CD14-positive monocyte (primary cell): ENCODE measurements at regions not wholly inside any gene's neighbourhood (a gene's known extent, or its start where the extent isn't known, plus 50 kb on each side); places are given as distances from the start of the nearest gene placed in this dataset.

ENCODE experiments used
- DNase-seq, 3 donors: peaks; one replicate each; pipeline ENCODE4 v3.0.0-alpha.2; 2011 to 2022
- H2AFZ ChIP-seq: 2 replicates; pipeline ENCODE4 v1.6.0; 2012; ENCODE audit warnings: mild to moderate bottlenecking, low read depth, low read length, inconsistent platforms; ENCODE audit not compliant: insufficient read depth, poor library complexity, severe bottlenecking
- H3K27ac ChIP-seq, 2 donors: 1 replicate in 1 of 2; 2 replicates in 1 of 2; pipeline ENCODE4 v1.5.1; 2012 to 2013; ENCODE audit warnings: low read length in 2 of 2, control low read depth in 1 of 2, inconsistent platforms in 1 of 2, low read depth in 1 of 2, mild to moderate bottlenecking in 1 of 2
- H3K27me3 ChIP-seq, 2 donors: one replicate each; pipeline versions ENCODE4 v1.6.0 to v1.6.1; 2011 to 2013; ENCODE audit warnings: low read length in 2 of 2; ENCODE audit not compliant: control insufficient read depth in 2 of 2, insufficient read depth in 2 of 2
- H3K36me3 ChIP-seq, 2 donors: replicated peaks in 1 of 2; 1 replicate in 1 of 2; 2 replicates in 1 of 2; pipeline versions ENCODE4 v1.5.1 to v1.6.1; 2012 to 2013; ENCODE audit warnings: low read length in 2 of 2, control low read depth in 1 of 2, inconsistent platforms in 1 of 2, mild to moderate bottlenecking in 1 of 2; ENCODE audit not compliant: insufficient read depth in 2 of 2, control insufficient read depth in 1 of 2
- H3K4me1 ChIP-seq, 2 donors: 1 replicate in 1 of 2; 2 replicates in 1 of 2; pipeline versions ENCODE4 v1.5.1 to v1.6.1; 2012 to 2013; ENCODE audit warnings: low read length in 2 of 2, control low read depth in 1 of 2, inconsistent platforms in 1 of 2, mild to moderate bottlenecking in 1 of 2, moderate library complexity in 1 of 2; ENCODE audit not compliant: insufficient read depth in 2 of 2, control insufficient read depth in 1 of 2
- H3K4me2 ChIP-seq: replicated peaks from 2 replicates; pipeline ENCODE3; 2012; ENCODE audit warnings: low read length, moderate library complexity, mild to moderate bottlenecking; ENCODE audit not compliant: poor library complexity, severe bottlenecking; ENCODE audit errors: extremely low read depth
- H3K4me3 ChIP-seq, 3 experiments: fragments of 200-600 bp in 1 of 3; sonication (generic) in 1 of 3; replicated peaks in 1 of 3; 1 replicate in 2 of 3; 2 replicates in 1 of 3; pipeline ENCODE4 v1.5.1; 2011 to 2013; ENCODE audit warnings: low read length in 3 of 3, mild to moderate bottlenecking in 3 of 3, control low read depth in 2 of 3, low read depth in 2 of 3, inconsistent platforms in 1 of 3, moderate library complexity in 1 of 3
- H3K79me2 ChIP-seq: 2 replicates; pipeline ENCODE4 v1.6.0; 2012; ENCODE audit warnings: mild to moderate bottlenecking, control low read depth, inconsistent platforms, low read length, moderate library complexity; ENCODE audit not compliant: insufficient read depth
- H3K9ac ChIP-seq: 2 replicates; pipeline ENCODE4 v1.6.0; 2017; ENCODE audit warnings: low read length, mild to moderate bottlenecking; ENCODE audit not compliant: insufficient read depth, poor library complexity, severe bottlenecking
- H3K9me3 ChIP-seq, 2 donors: replicated peaks in 1 of 2; 1 replicate in 1 of 2; 2 replicates in 1 of 2; pipeline versions ENCODE4 v1.5.1 to v1.6.1; 2012 to 2013; ENCODE audit warnings: low read length in 2 of 2, control low read depth in 1 of 2; ENCODE audit not compliant: control insufficient read depth in 1 of 2, insufficient read depth in 1 of 2
- H4K20me1 ChIP-seq: 2 replicates; pipeline ENCODE4 v1.6.0; 2012; ENCODE audit warnings: mild to moderate bottlenecking, low read length, control low read depth, moderate library complexity; ENCODE audit not compliant: insufficient read depth
- H3K27ac Mint-ChIP-seq, 7 donors: one replicate each; pipeline ENCODE4 v1.8.0; 2020; ENCODE audit warnings: mild to moderate bottlenecking in 7 of 7, mixed read lengths in 7 of 7, moderate library complexity in 6 of 7, inconsistent platforms in 2 of 7
- H3K27me3 Mint-ChIP-seq, 3 donors: one replicate each; pipeline ENCODE4 v1.8.0; 2021 to 2022; ENCODE audit warnings: low read depth in 3 of 3, mild to moderate bottlenecking in 3 of 3, mixed read lengths in 3 of 3, moderate library complexity in 3 of 3, inconsistent platforms in 1 of 3
- H3K36me3 Mint-ChIP-seq, 2 donors: one replicate each; pipeline ENCODE4 v1.8.0; 2020; ENCODE audit warnings: mixed read lengths in 2 of 2, inconsistent platforms in 1 of 2, mild to moderate bottlenecking in 1 of 2
- H3K4me1 Mint-ChIP-seq: one replicate; pipeline ENCODE4 v1.8.0; 2020; ENCODE audit warnings: mild to moderate bottlenecking, mixed read lengths
- H3K4me3 Mint-ChIP-seq, 2 donors: one replicate each; pipeline ENCODE4 v1.8.0; 2020; ENCODE audit warnings: mild to moderate bottlenecking in 2 of 2, mixed read lengths in 2 of 2, moderate library complexity in 1 of 2
- H3K9me3 Mint-ChIP-seq, 7 donors: one replicate each; pipeline ENCODE4 v1.8.0; 2020 to 2022; ENCODE audit warnings: mixed read lengths in 7 of 7, mild to moderate bottlenecking in 6 of 7, moderate library complexity in 6 of 7, inconsistent platforms in 2 of 7
- CTCF ChIP-seq: fragments of 200-600 bp; IDR thresholded peaks from one replicate; pipeline ENCODE4 v1.8.0; 2022; ENCODE audit warnings: antibody characterized with exemption, mild to moderate bottlenecking
- WGBS: methylation state at CpG from one replicate; pipeline ENCODE4 v1.1.5; 2013; ENCODE audit warnings: missing lambda C conversion rate; ENCODE audit not compliant: insufficient coverage; 5-methylcytosine and 5-hydroxymethylcytosine counted together
- intact Hi-C, 2 donors: fragments of 100-400 bp; cut with micrococcal nuclease; formaldehyde crosslinking; loops; one replicate each; pipeline versions ENCODE4 v1.15.0 to v1.15.1; 2023

DNA sequence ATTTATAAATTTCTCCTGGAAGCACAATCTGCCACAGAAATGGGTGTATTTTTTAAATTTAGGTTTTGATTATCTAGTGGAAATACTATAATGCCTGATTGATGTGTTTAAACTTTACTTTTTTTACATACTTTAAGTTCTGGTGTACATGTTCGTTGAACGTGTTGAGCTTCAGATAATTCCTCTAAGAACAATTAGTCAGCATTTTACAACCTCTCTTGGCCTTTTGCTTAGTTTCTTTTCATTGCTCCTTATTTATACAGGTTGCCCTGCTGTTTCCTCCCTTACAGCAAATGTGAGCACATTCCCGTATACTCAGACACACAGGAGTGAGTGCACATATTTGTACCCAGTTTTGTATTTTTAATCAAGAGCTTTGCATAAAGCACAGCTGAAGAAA, 1038.9 kb downstream of the BRINP3 start:
- Histone ChIP-seq H3K9me3 (no peaks in the 10 kb centered on the region), H3K27ac (no peak overlapping the region), H3K79me2 (no peaks in the 10 kb centered on the region), H2AFZ (no peak overlapping the region), H3K4me3 (no peak overlapping the region), H3K9ac (no peak overlapping the region), H3K4me2 (no peak overlapping the region), H3K27me3 (no peaks in the 10 kb centered on the region), H3K4me1 (no peaks in the 10 kb centered on the region), H4K20me1 (no peaks in the 10 kb centered on the region), H3K36me3 (no peaks in the 10 kb centered on the region)
- DNase-seq = no peak
- H3K27me3 Mint-ChIP-seq = no peaks in the 10 kb centered on the region
- no peak overlapping the region for H3K27ac Mint-ChIP-seq
- no peak overlapping the region for H3K4me3 Mint-ChIP-seq
- intact Hi-C loops = no loop called here
- no peaks in the 10 kb centered on the region for H3K4me1 Mint-ChIP-seq
- H3K36me3 Mint-ChIP-seq = no peaks in the 10 kb centered on the region
- no peak for TF ChIP-seq CTCF
- peaks cover 0 to 3% (median 0%) of the 10 kb centered on the region in 7 donors for H3K9me3 Mint-ChIP-seq
- WGBS = 57% methylated on average over 2 of the region's 3 CpGs

DNA sequence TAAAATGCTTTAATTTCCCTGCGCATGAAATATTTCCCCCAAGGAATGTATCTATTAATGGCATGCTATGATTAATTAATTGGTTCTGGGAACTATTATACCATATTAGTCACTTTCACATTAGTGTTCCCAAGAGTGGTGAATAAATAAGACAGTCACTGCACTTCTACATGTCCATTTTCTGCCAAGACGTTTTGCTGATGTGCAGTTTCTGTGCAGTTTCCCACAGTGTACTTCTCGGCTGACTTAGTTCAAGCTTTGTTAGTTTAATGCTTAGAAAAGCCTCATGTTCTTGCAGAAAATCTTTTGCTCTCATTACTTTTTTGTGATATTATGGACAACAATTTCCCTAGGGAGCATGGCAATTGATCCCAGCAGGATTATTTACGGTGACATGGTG, 1014.5 kb downstream of the BRINP3 start:
- intact Hi-C loops = no loop called here
- TF ChIP-seq CTCF = no peak
- H3K9ac ChIP-seq = no peak overlapping the region
- Mint-ChIP-seq H3K27me3 (no peaks in the 10 kb centered on the region), H3K36me3 (no peaks in the 10 kb centered on the region), H3K27ac (no peak overlapping the region), H3K9me3 (peaks cover 0 to 3% (median 0%) of the 10 kb centered on the region in 7 donors), H3K4me1 (no peaks in the 10 kb centered on the region), H3K4me3 (no peak overlapping the region)
- no peak overlapping the region for H3K27ac ChIP-seq
- H3K4me1 ChIP-seq = no peaks in the 10 kb centered on the region
- H3K4me3 ChIP-seq = no peak overlapping the region
- WGBS = 67% methylated on average over 1 of the region's 4 CpGs
- H3K27me3 ChIP-seq = no peaks in the 10 kb centered on the region
- no peak overlapping the region for H3K4me2 ChIP-seq
- H2AFZ ChIP-seq = no peak overlapping the region
- no peaks in the 10 kb centered on the region for H4K20me1 ChIP-seq
- H3K79me2 ChIP-seq = no peaks in the 10 kb centered on the region
- DNase-seq = no peak
- no peaks in the 10 kb centered on the region for H3K36me3 ChIP-seq
- no peaks in the 10 kb centered on the region for H3K9me3 ChIP-seq
